Adrenal gland (tissue), 5 donors: ENCODE measurements at regions not wholly inside any gene's neighbourhood (a gene's known extent, or its start where the extent isn't known, plus 50 kb on each side); places are given as distances from the start of the nearest gene placed in this dataset.

Experiments
- CTCF ChIP-seq, 6 experiments: fragments of 450-650 bp in 4 of 6; fragments of 200-600 bp in 2 of 6; sonication (generic) in 1 of 6; IDR thresholded peaks; 1 replicate in 5 of 6; 2 replicates in 1 of 6; pipeline versions ENCODE4 v1.5.1 to v1.8.0; 2016 to 2021; ENCODE audit warnings: antibody characterized with exemption in 6 of 6, mild to moderate bottlenecking in 2 of 6, moderate library complexity in 1 of 6
- POLR2A ChIP-seq, 2 donors: fragments of 450-650 bp; IDR thresholded peaks; one replicate each; pipeline ENCODE4 v1.6.1; 2017; ENCODE audit warnings: antibody characterized with exemption in 2 of 2, mild to moderate bottlenecking in 2 of 2, moderate library complexity in 1 of 2
- donor health status: DM: no; HTN: no; CAD: no.

GRCh38 chr10:3656214-3656613 lies 128.8 kb downstream of the KLF6 start:
- no peak for TF ChIP-seq CTCF (IDR thresholded peaks at IDR 0.05)
- no peak for TF ChIP-seq POLR2A (IDR thresholded peaks at IDR 0.05)
